ENCODE measurements at regions not wholly inside any gene's neighbourhood (a gene's known extent, or its start where the extent isn't known, plus 50 kb on each side); places are given as distances from the start of the nearest gene placed in this dataset.

DNA sequence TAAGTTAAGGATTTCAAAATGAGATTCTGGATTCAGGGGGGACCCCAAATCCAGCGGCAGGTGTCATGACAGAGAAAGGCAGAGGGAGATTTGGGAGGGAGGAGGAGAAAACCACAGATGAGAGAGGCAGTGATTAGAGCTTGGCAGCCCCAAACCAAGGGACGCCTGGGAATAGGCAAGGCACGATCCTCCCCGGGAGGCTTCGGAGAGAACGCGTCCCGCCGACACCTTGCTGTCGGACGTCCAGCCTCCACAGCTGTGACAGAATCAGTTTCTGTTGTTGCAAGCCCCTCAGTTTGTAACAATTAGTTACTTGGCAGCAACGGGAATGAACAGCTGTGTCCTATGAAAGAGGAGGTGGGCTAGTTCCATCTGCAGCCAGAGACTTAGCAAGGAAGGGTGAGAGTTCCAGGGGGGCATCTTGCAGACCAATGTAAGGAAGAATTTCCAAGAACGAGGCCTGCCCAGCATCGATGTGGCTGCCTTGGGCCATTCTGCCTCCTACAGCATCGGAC lies 110.7 kb upstream of the SDK2 start:
- DNase-seq (ENCODE audit: low read depth): no peak

DNA sequence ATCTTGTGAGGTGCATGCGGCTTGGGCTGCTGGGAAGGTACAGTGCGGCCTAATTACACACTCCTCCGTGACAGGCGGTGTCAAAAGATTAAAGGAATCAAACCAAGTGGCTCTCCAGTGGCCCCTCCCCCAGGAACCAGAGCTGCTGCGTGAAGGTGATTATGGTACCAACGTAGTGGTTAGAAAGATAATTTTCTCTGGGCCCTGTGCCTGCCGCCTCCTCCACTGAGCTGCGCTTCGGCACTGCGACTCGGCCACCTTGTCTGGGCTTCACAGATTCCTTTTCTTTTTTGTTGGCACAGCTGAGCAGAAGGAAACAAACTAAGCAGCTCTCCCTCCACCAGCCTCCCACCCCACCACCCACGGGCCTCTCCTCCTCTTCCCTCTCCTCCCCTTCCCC lies 113.2 kb upstream of the SDK2 start:
- DNase-seq (ENCODE audit: low read depth): no peak

DNA sequence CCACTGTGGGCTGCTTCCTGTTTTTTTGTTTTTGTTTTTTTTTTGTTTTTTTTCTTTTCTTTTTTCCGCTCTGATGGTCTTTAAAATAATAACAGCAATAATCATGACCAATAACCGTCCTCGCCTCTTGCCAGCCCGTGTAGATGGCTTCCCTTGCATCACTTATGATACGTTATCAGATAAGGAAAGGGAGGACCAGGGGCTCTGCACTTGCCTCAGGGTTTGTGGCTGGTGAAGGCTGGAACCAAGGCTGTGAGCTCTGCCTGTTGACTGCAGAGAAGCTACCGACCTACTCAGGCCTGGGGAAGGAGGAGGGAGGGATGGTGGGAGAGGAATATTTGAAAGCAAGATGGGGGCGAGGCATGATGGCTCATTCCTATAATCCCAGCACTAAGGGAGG lies 114.0 kb upstream of the SDK2 start:
- DNase-seq (ENCODE audit: low read depth): no peak

DNA sequence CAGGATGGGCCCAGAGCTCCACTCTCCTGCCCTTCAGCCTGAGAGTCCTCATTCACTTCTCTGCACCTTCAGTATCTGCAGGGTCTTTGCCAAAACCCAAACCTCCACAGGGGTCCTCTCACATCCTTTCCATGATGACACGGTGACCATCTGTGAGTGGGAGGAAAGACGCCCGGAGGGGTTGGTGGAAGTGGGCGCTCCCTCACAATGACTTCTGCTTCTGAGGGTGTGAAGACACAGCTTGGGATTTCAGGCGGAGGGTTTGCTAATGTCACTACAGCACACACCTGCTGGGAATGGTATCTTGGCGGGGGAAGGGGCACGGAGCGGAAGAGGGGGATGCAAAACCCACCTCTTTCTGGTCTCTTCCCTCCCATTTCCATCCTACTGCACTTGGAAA lies 115.1 kb upstream of the SDK2 start:
- DNase-seq (ENCODE audit: low read depth): no peak

DNA sequence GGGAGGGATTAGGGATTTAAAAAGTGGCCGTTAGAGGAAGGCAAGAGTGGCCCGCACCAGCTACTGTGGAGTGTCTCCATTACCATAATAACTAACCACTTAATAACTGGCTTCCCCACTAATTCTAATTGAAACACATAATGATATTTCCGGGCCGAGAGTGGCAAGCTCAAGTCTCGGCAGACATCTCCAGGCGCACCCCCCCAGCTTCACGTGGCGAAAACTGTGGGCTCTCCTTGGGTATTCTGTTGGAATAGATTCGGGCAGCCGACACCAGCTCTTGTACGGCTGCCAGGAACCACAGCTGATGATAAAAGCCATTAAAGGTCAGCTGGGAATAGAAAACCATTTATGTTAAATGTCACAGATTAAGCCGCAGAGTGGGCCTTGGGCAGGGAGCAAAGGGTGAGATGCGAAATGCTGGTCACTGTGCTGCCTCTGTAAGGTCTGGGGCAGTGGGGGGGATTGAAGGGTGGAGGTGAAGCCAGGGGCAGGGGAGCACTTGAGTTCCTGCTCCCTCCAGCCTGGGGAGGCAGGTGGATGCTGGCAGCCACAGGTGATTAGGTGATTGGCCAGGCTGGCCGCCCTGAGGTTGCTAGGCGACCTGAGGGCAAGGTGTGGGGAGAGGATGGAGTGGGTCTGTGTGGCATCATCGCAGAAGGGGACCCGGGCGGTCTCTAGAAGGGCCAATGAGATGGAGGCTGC lies 115.6 kb upstream of the SDK2 start:
- no peak for DNase-seq (ENCODE audit: low read depth)

DNA sequence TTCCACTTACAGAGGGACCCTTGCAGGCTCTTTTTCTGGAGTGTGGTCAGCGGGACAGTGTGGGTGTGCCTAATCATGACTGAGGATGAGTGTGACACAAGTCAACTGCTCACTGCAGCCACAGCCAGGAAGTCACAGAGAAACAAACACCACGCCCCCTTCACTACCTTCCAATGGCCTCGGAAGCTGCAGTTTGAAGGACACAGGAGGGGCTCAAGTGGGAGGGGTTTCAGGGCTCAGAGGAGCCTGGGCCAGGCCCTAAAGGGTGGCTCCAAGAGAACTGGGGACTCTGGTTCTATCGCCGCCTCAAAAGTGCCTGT lies 116.2 kb upstream of the SDK2 start:
- no peak for DNase-seq (ENCODE audit: low read depth)

DNA sequence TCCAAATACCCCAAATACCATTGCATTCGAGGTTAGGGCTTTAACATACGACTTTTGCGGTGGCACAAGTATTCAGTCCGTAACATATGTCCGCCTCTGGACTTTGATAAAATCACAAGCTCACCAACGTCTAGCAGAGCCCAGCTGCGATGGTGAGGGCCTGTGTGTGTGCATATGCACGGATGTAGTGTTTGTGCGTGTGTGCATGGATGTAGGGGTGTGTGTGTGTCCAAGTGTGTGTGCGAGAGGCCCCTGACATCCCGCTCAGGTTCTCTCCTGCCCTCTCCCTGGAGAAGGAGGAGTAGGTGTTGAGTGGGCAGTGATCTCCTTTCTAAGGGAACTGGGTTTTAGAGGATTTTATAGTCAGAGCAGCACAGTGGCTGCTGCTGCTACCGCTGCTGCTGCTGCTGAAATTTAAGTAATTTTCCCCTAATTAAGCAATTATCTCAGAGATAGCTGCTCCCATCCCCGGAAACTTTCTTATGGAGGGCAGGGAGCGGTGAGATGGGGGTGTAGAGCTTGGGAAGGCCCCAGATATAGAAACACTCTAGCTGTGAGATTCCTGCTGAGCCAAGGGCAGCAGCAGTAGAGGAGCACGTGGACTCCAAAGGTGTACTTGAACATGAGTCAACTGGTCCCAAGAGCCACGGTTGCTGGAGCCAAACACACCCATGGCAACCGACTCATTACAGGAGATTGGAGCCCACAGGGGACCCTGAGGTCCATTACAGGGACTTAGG lies 121.7 kb upstream of the SDK2 start:
- DNase-seq (ENCODE audit: low read depth): no peak

DNA sequence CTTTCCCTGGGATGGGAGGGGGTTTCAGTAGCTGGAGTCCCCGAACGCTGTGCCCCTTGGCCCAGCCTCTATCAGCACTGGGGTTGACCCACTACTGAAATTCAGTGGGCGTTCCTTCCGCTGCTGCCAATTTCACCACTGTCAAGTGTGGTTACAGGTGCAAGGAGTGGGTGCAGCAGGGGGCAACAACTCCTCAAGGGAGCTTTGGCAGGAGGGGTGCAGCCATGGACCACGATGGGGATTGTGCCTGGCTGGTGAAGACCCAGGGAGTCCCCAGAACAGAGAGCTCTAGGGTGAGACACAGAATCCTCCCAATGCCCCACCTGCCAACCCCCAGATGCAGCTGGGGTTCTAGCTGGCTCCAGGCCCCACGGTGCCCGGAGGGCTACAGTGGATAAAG lies 123.5 kb upstream of the SDK2 start:
- DNase-seq (ENCODE audit: low read depth): no peak

DNA sequence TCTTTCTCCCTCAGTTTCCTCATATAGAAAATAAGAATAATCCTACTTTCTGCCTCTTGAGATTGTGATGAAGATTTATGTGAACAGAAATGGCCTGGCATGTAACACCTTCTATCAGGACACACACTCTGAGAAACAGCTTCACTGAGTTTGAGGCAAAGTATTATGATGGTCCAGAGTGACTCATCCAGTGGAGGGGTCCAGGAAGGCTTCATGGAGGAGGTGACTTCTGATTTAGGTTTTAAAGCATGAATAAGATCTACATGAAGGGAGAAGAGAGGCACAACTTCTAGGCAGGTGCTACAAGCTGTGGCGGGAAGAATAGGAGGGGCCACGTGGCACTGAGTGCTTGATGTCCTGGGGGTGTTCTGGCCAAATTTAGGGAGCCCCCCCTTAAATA lies 124.4 kb upstream of the SDK2 start:
- no peak for DNase-seq (ENCODE audit: low read depth)

DNA sequence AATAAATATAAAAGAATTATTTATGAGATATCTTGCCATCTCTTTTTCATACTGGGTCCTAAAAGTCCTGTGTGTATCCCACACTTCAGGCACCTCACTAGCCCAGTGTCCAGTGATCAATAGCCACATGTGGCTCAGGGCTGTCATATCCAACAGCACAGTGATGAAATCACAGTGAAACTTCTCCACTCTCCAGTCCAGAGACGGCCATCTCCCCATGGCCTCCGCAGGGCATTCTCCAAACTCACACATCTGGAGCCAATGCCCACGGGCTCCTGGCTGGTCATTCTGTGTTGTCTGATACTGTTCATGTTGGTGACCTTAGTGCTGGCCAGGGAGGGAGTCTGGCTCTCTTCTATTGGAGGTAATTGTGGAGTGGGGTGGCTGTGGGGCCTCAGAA lies 125.2 kb upstream of the SDK2 start:
- DNase-seq (ENCODE audit: low read depth): no peak

DNA sequence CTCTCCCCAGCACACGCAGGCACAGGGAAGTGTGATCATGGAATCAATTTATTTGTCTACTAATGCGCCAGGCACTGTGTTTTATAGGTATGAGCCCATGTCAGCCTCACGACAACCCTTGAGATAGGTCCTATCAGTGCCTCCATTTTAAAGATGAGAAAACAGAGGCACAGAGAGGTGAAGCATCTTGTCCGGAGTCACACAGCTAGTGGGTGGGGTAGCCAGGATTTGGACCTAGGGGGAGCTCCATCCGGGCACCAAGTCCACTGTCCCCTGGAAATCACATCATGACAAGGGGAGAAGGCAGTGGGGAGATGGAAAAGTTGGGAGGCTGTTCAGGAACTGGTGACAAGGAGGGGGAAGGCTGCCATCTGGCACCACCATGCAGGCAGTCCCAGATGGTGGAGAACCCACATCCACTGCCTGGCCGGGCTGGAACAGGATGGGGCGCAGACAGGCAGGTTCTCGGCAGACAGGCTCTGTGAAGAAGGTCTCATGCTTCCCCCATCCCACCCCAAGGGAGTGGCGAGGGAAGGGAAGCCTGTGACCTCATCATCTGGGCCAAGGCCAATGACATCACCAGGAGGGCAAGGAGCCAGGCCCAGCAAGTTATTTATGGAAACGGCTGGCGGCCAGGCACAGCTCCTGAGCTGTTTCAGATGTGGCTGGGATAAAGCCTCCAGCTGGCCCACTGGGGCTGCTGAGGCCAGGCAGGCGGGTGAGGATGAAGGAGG lies 126.0 kb upstream of the SDK2 start:
- DNase-seq (ENCODE audit: low read depth): peak; percentile 34

DNA sequence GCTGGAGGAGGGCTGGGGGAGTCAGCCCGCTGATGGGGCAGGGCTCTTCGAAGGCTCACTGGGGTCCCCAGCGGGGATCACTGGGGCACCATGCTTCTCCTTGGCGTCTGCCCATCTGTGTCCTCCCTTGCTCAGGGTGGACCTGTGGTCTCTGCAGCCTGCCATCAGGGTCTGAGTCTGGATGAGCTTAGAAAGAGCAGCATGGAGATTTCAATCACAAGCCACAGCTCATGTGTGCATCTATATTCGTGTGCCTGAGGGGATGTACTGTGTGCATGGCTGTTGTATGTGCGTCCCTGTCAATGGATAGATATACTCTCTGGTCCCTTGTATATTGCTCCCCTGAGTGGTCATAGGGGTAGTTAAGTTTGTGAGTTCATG lies 126.6 kb upstream of the SDK2 start:
- DNase-seq (ENCODE audit: low read depth): no peak

DNA sequence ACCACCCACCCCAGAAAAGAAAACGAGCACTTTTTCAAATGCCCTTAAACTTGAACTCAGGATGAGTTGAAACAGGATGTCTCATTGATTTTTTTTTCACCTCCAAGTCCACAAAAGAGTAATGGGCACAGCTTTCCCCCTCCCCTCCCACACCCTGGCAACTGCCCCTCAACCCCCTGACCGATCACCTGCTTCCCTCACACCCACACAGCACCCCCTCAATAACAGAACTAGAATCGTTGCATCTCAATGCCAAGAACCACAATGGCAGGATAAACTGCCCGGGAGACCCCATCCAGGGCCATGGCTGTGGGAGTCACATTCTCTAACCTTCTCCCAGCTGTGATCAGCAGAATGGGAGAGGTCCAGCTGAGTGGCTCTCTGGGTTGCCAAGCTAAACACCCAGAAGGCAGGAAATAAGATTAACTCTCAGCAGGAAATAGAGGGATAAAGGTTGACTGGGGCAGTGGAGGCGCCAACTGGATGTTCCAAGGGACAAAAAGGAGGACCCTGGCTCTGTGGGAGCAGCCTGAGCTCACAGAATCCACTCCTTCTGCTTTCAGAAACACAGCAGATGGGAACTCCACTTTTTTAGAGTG lies 128.0 kb upstream of the SDK2 start:
- DNase-seq (ENCODE audit: low read depth): no peak

DNA sequence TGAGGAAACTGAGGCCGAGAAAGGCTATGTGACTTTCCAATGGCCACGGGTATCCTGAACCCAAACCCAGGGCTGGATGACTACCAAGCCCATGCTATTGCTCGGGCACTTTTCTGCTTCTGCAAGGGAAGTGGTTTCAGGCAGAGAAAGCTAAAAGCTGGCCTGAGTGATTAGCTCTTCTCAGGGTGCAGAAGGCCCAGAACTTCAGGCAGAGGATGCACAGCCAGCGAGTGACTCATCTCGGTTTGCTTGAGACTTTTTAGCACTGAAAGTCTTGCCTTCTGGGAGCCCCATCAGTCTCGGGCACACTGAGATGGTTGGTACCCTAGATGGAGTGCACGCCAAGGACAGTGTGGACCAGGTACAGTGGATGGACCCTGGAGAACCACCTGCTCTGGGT lies 129.5 kb upstream of the SDK2 start:
- DNase-seq (ENCODE audit: low read depth): no peak

DNA sequence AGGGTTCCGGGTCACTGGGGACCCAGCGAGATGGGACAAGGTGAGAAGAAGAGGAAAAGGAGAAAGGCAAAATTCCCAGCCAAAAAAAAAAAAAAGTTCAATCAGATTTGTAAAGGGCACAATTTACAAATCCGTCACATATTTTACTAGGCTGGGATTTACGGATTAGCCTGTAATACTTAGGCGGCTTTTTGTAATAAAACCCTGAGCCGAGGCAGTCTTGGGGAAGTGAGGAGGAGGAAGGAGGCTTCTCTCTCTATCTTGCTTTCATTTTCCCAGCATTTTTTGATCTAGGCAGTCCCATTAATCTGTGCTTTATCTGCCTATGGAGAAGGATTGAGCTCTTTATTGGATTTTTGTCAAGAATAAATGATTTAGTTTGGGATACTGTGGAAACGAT lies 130.6 kb upstream of the SDK2 start:
- DNase-seq (ENCODE audit: low read depth): no peak

DNA sequence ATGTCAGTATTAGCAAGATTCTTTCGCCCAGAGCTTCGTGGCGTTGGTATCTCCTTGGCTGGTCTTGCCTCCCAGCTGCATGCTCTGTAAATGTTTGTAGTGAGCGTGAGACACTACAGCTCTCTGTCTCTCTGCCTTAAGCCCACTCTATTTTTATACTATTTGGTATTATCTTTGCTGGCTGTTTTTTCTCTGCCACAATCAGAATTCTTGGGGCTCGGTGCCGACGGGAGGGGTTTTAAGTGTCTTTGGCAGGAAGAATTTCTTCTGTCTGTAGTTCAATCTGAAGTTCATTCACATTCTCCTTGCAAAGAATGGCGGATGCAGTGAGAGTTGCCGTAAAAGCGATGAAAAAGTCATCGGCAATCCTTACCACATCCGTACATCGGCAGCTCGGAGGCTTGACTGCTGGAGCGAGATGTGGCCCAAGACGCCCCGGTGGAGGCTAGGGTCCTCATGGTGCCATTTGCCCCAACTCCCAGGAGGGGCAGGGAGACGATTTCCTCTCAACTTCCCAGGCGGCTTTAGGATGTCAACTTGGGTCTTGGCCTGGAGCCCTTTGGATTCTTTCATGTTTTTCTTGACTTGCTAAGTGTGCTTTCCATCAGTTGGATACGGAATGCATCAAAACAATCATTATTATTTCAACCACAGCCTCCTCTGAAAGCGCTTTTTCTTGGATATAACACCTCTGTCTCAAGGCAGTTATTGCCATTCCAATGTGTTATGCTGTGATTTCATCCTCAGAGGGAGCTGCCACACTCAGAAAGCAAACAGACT lies 132.3 kb upstream of the SDK2 start:
- no peak for DNase-seq (ENCODE audit: low read depth)

DNA sequence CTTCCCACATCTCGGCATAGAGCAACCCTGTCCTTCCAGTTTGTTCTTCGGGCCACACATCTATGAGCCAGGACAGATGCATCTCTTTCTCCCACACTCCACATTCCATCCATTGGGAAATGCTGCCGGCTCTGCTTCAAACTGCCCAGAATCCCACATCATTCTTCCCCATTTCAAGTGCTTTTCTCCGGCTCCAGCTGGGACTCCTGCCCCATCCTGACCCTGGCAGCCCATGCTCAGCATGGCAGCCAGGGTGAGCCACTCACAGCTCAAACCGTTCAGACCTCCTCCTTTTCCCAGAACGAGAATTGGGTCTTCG lies 132.8 kb upstream of the SDK2 start:
- no peak for DNase-seq (ENCODE audit: low read depth)

DNA sequence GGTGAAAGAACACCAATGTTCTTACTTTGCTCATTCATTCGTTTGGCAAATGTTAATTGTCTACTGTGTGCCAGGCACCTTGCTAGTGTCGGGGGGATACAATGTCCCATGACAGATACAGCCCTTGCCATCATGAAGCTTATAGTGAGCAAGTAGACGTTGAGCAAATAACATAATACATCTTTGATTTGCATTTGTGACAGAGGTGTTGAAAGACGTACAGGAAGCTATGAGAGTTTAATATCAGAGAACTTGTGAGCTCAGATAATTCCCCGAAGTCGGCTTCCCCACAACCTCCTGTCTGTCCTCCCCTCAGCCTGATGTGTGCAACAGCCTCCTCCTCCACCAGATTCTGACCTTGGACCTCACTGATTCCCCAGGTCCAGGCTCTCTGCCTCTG lies 138.0 kb upstream of the SDK2 start:
- no peak for DNase-seq (ENCODE audit: low read depth)

DNA sequence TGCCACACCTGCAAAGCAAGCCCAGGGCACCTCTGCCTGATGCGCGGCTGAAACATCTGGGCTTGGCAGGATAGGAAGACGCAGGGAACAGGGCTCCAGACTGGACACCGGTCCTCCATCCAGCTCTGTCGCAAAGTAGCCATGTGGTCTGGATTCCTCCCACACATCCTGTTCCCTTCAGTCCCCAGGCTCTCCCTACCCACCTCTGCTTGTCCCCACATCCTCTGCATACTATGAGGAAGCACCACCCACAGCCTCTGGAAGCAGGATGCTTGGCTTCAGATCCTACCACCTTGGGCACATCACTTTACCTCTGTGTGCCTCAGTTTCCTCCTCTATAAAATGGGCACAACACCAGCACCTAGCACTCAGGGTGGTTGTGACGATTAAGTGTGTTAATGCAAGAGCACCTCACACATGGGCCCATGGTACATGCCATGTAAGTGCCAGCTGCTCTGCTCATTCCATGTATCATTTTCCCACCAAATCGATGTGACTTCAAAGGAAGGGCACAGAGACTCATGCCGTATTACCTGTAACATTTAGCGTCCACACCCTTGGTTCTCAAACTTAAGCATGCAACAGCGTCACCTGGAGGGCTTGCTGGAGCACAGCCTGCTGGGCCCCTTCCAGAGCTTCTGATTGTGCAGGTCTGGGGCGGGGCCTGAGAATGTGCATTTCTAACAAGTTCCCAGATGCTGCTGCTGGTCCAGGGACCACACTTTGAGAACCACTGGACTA lies 138.6 kb upstream of the SDK2 start:
- no peak for DNase-seq (ENCODE audit: low read depth)

DNA sequence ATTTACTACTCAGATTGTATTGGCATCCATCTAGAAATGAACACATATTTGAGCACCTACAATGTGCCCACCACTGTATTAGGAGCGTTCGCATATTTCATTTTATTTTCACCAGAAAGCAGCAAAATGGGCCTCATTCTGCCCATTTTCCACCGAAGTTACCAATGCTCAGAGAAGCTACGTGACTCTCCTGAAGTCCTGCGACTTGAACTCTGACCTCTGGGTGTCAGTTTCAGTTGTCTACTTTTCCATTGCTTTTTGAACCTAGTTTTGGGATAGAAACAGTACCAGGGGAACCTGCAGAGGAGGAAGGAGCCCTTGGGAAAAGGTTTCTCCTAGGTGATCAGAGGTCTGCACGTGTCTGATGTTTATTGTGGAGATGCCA lies 139.1 kb upstream of the SDK2 start:
- DNase-seq (ENCODE audit: low read depth): no peak

DNA sequence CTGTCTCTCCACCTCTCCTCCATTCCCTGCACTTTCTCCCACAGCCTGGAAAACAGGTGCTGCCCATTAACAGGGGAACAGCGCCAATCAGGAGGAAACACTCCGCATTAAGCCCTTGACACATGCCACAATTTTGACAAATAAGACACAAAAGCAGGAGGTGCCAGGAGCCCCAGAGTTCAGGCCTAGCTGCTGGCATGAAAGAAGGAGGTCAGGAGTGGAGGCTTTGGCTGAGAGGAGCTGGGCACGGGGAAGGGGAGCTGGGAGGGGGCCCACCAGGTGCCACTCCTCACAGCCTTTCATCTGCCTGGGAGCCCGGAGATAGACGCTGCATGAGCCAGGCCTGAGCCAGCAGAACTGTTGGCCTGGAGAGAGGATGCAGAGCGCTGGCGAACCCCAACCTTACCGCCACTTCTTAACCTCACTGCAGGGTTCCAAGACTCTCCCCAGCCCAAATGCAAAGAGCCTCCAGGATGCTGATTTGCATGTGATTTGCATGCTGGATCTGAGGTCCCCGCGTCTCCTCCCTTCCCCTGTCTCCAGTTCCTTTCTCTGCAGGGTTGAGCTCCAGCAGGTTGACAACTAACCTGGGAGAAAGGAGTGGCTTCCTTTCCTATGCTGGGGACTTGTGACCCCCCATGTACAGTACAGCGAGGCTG lies 139.8 kb upstream of the SDK2 start:
- no peak for DNase-seq (ENCODE audit: low read depth)

Measured in stromal cell of bone marrow (primary cell).